ENCODE measurements at regions not wholly inside any gene's neighbourhood (a gene's known extent, or its start where the extent isn't known, plus 50 kb on each side); places are given as distances from the start of the nearest gene placed in this dataset.
A peak's percentile ranks its signal among the peaks of the same experiment; 100 is the strongest.
"Not testable (repeated sequence)": the region's sequence is repeated elsewhere in the genome, so short reads cannot be mapped to it uniquely, and the experiment has no call there.

DNA sequence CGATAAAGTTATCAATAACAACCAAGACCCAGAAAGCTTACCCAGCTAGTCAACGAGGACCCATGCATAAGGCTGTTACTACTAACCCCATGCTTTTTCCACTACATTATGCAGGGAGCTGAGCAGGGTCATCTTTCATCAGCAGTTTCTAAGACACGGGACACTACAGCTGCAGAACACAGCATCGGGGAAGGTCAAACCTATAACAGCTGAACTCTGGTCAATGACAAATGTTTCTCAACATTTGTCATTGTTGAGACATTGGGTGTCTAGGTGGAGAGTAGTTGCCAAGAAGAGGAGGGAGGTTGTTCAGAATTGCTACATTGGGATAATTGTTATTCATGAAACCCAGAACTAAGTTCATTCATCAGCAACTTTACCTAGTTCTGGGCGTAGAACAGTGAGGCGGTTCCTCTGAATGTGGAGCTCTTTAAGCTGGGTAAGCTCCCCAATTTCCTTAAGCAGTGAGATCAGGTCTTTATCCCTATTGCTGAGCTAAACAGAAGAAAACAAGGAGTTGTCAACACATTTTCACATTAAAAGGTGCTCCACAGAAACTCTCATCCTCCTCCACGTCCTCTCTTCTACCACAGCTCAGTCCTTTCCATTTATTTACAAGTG is 105.6 kb downstream of the ZNF22 start:
- DNase-seq (ENCODE audit: extremely low read depth in 1 of 11, low read depth in 9 of 11, low spot score in 4 of 11), result no peak

DNA sequence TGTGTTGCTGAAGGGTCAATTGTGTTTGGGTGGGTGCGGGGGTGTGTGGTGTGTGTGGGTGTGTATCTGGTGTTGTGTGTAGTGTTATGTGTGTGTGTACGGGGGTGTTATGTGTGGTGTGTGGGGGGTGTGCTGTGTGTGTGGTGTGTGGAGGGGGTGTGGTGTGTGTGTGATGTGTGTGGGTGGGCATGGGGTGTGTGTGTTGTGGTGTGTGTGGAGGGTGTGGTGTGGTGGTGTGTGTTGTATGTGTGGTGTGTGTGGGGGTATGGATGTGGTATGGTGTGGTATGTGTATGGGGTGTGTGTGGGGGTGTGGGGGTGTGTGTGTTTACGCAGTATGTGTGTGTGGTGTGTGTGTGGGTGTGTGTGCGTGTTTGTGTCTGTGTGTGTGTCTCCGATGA is 110.8 kb downstream of the ZNF22 start:
- DNase-seq (ENCODE audit: extremely low read depth in 1 of 11, low read depth in 9 of 11, low spot score in 4 of 11), result no peak

DNA sequence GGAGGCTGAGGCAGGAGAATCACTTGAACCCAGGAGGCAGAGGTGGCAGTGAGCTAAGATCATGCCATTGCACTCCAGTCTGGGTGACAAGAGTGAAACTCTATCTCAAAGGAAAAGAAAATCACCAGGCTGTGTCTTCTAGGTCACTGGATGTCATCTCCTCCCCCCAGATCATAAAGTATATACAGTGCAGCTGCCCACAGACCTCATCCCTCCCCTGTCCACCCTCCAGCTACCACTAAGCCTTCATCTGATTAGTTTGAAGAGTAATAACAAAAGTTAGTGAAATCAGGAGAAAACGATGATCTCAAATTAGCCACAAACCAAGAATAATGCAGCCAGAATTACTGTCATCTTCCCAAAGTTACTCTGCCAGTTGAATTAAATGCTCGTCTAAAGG is 117.2 kb downstream of the ZNF22 start:
- not testable (repeated sequence) for DNase-seq (ENCODE audit: extremely low read depth in 1 of 11, low read depth in 9 of 11, low spot score in 4 of 11)

DNA sequence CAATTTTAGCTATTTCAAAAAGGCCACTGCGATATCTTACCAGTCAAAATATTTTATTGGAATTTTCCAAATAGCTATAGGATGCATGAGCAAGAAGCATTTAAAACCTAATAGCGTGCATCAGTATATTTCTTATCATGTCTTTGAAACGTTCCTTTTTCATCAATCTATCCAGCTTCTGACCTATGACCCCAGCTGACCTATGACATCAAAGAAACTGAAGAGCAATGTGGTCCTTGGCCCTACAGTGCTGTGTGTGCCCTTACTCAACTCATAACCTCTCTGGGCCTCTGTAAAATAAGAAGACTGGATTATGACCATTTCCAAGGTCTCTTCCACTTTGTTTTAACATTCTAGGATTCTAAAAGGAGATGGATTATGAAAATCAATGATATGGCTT is 118.2 kb downstream of the ZNF22 start:
- no peak for DNase-seq (ENCODE audit: extremely low read depth in 1 of 11, low read depth in 9 of 11, low spot score in 4 of 11)

DNA sequence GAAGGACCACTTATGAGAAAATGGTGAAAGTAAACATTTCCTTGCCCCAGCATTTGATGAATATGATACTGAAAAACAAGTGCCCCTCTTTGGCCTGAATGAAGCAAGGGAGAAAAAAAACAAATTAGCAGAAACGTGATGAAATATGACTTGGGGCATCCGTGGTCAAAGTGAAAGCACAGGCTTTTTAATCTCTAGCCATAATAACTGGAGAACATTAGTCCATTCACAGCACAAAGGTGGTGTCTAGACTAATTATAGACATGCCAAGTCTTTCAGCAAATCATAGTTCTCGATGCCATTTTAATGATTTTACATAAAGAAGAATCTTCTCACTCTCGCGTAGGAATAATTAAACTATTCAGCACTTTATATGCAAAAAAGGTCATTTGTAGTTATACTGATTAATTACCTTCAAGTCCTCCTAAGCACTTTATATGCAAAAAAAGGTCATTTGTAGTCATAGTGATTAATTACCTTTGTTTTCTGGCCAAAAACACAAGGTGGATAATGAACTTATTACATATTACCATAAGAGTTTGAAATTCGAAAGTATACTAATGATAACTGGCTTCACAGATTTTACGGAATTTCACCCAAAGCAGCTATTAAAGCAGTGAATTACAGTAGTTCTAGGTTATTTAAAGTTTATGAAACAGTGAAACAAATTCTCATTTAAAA is 121.6 kb downstream of the ZNF22 start:
- DNase-seq (ENCODE audit: extremely low read depth in 1 of 11, low read depth in 9 of 11, low spot score in 4 of 11), result not testable (repeated sequence)

DNA sequence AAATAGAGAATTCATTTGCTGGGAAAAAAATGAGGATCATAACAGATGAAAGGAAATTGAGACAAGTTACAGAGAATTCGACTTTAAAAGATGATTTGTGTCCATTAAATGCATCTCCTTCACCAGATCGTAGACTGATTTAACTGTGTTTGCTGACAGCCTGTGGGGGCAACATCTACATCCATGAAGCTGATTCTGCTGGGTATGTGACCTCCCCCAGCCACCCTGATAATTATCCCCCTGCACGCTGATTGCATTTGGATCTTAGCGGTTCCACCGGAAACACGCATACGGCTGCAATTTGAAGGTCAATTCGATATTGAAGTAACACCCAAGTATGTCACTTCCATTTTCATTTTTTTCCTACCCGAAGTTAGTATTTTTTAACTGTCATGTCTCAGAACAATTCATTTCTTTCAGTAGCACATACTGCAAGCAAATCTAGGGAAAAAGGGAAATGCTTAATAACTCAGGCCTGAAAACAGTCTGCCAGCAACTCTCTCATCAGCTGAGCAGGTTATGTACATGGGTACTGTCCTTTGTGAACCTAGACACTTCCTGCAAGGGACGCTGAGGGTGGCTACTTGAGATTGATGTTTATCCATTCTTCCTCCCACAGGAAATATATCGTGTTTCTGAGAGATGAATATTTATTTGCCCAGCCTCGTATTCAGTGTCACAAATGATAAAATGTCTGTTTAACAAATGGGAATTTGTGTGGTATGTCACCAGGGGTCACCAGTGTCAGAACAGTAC is 134.9 kb downstream of the ZNF22 start:
- peak in 1 of 11 donors; percentile 8 for DNase-seq (ENCODE audit: extremely low read depth in 1 of 11, low read depth in 9 of 11, low spot score in 4 of 11)

DNA sequence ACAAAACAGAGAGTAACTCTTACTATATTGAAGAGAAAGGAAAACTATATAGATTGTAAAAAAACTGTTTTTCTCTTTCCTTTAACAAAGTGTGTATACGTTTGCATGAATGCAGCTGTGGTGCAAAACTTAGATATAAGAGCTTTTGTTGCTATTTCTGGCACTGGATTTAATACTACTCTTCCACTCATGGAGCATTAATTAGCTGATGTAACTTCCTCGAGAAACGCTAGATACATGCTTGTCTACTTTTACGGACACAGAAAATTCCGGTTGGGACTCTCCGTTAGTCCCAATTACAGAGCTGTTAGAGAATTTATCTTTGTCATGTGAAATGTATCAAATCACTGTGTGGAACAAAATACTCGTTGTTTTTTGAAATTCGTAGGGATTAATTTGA is 135.5 kb downstream of the ZNF22 start:
- no peak for DNase-seq (ENCODE audit: extremely low read depth in 1 of 11, low read depth in 9 of 11, low spot score in 4 of 11)

DNA sequence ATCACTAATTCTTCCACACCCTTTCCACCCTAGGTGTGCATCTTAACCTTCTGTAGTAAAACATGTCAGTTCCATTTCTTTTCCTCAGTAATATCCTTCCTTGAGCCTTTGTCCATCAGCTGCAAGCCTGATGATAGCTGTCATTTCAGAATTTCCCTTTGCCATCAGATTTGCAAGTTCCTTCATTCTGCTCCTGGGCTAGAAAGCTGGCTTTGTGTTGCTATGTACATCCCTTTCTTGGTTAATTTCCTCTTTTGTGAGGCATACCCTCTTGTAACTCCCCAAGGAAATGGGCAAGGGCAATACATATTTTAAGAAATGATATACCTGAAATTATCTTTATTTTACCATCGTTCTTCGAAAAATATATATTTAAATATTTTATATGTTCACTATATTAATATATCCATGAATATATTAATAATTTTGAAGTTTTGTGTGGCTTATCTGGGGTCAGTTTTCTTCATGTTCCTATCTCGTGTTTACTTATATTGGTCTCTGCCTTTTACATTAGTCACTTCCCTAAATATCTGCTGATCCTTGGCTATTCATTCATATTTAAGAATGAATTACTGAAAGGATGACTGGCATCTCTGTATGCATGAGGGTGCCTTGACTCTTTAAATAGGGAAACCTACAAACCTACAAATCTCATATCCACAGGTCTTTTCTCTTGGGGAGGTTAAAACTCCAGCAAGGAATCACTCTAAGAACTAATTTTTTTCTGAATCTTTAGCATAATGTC is 143.8 kb downstream of the ZNF22 start:
- no peak for DNase-seq (ENCODE audit: extremely low read depth in 1 of 11, low read depth in 9 of 11, low spot score in 4 of 11)

DNA sequence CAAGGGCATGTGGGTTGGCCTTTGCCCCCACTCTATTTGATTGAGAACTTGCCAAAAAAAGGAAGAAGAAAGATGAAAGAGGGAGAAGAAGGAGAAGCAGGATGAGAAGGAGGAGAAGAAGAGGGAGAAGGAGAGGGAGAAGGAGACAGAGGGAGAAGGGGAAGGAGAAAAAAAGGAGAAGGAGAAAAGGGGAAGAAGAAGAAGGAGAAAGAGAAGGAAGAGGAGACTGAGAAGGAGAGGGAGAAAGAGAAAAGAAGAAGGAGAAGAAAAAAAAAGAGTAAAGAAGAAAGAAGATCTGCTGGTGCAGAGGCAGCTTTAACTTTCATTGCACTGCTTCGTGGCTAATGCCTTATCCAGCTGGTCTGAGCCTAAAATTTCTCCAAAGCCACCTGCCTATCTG is 144.4 kb downstream of the ZNF22 start:
- not testable (repeated sequence) for DNase-seq (ENCODE audit: extremely low read depth in 1 of 11, low read depth in 9 of 11, low spot score in 4 of 11)

DNA sequence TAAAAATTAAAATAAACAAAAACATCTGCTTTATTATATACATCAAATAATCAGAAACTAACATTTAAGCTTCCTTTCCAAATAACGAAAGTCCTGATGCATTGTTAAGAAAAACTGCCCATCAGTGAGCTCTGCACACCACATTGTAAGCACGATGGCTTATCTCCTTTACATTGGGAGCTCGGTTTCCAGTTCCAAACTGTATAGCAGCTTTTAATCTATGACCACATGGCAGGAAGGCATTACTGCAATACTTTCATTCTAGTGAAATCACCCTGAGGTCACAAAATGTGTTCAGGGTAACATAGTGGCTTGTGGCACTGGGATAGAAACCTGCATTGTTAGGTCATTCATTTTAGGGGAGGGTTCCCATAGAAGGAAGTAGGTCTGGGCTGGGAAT is 146.3 kb downstream of the ZNF22 start:
- no peak for DNase-seq (ENCODE audit: extremely low read depth in 1 of 11, low read depth in 9 of 11, low spot score in 4 of 11)

DNA sequence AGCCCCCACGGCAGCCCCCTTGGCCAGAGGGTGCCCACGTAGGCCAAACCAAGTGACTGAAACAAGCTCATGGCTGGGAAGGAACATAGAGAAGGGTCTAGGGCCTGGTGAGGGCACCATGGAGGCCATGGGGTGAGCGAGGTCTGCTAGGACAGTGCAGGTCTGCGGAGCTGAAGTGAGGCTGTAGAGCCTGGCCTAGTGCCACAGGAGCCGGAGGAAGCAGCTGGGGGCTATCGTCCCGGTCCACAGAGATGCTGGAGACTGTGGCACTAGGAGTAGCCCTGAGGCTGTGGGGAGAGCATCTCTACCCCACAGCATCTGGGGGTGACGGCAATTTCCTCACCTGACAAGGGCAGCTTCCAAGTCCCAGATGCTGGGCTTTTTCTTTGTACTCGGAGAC is 150.3 kb downstream of the ZNF22 start:
- no peak for DNase-seq (ENCODE audit: extremely low read depth in 1 of 11, low read depth in 9 of 11, low spot score in 4 of 11)

DNA sequence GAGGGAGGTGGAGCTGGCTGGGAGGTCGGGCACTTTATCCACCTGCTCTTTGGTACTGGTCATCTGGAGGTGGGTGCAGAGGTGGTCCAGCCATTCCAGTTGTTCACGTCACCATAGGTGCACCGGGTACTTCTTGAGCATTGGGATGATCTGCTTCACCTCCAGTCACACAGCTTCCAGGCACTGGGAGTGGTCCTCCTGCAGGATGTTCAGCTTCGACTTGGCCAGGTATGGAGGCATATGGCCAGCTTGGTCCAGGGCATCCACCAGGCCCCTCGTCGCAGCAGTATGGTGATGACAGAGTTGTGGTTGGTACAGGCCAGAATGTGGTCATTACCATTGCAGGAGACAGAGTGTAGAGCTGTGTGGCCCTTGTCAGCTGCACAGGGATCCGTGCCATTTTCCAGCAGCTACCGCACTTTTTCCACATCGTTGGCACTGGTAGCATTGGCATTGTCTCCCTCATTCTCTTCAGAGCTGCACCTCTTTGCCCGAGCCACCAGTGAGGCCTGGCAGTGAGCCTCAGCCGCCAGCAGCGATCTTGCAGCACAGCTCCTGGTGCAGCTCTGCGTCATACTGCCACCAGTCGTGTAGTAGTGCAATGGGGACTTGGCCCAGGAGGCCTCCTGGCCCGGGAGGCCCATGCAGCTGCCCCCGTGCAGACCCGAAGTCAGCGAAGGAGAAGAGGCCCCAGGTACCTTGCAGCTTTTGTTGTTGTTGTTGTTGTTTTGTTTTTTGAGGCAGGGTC is 150.9 kb downstream of the ZNF22 start:
- DNase-seq (ENCODE audit: extremely low read depth in 1 of 11, low read depth in 9 of 11, low spot score in 4 of 11), result no peak

DNA sequence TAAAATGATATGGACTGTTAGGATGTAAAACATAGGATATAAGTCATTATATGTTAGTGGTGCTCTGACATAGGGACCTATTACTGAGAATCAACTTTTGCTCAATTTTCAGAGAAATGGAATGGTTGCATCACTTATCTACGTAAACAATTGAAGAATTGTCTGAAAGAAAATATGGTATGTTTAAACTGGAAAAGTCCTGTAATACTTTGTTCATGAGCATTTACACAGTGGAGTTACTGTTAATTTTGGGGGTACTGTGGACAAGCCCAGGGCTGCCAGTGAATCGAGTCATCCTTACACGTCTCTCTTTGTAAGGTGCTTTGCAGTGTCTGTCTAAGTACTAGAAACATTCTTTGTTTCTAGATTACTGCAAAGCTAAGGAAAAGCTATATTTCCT is 152.0 kb downstream of the ZNF22 start:
- DNase-seq (ENCODE audit: extremely low read depth in 1 of 11, low read depth in 9 of 11, low spot score in 4 of 11), result no peak

DNA sequence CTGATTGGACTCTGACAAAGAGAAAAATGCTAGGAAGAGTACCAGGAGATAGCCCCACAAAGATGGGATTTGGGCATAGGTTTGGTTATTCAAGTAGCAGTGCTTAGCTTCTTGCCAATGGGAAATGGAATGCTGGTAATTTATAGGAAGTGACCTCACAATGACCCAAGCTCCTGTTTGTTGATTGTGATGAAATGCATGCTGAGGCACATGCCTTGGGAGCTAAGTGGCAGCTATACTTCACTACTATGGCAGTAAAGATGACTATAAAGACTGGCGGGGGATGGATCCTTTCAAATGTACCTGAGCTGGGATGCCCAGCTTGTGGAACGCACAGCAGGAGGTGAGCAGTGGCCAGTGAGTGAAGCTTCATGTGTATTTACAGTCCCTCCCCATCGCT is 153.8 kb downstream of the ZNF22 start:
- no peak for DNase-seq (ENCODE audit: extremely low read depth in 1 of 11, low read depth in 9 of 11, low spot score in 4 of 11)

DNA sequence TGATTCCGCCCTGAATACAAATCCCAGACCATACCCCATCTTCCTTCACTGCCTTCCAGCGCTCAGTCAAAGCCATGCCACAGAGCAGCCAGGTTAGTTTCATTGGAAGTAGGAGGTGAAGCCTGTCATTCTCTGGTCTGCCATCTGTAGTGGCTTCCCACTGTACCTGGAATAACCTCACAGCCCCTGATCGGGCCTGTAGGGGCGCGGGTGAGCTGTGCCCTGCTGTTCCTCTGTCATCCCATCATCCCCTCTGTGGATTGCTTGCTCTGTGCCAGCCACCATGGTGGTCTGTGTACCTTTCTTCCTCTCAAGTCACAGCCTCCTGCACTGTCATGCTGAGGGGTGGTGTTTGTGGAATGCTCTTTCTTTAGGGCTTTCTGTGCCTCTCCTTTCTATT is 155.1 kb downstream of the ZNF22 start:
- no peak for DNase-seq (ENCODE audit: extremely low read depth in 1 of 11, low read depth in 9 of 11, low spot score in 4 of 11)

DNA sequence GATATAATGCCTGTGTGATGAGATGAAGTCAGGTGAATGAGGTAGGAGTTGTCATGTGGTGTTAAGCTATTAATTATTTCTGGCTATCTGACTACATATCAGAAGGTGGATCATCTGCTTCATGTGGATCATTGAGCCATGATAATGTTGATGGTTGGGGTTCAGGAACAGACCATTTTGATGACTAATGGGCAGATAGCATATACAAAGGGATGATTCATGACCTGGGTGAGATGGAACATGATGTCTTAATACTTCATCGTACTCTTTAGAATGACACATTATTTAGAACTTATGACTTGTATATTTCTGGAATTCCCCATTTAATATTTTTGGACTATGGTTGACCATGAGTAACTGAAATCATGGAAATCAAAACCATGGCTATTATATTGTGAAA is 155.1 kb downstream of the OR13A1 start:
- no peak for DNase-seq (ENCODE audit: extremely low read depth in 1 of 11, low read depth in 9 of 11, low spot score in 4 of 11)

DNA sequence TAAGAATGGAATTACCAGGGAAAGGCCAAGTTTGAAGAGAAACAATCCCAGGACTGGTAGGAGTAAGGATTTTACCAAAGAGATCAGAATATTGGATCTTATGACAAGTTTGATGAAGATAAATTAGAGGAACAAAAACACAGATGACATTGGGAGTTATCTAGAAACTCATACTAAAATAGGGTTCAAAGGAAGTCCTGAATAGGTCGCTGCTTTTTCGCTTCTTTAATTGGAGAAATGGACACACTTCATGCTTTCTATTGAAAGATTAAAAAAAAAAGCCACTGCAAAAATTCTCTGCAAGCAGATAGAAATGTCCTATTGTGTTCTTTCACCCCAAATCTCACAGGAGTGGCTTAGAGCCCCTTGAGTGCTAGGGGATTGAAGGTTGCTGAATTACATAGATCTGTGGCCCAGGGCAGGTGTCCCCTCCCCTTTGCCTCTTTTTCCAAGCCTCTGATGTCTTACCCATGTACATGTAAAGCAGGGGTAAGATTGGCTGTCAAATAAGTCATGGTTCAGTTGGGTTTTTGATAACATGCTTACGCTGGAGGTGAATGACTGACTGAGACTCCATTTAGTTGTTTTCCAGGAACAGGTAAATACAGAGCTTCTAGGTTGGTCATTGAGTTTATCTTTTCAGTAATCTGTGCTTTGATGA is 152.0 kb downstream of the OR13A1 start:
- no peak for DNase-seq (ENCODE audit: extremely low read depth in 1 of 11, low read depth in 9 of 11, low spot score in 4 of 11)

DNA sequence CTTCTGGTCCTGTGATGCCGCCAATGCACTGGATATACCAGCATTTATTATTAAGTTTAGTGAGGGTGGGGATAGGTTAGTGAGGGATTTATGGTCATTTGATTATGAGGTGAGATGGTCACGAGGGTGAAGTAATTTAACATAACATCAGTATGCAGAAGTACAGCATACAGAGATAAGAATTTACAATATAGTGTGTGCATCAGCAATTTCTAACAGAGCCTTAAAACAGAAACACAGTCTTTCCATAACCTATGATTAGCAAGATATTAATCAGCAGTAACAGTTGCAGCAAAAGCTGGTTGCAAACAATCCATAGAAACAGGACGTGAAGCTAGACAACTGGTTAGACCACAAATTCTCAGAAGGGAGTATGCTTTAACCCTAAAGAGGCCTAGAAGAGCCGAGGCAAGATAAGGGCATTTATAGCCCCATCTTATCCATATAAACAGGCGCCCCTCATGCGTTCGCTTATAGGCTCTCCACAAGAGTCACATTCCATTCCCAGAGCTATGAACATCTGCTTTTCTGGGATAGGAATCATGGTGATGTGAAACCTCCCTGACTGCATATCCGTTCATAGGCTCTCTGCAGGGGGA is 139.8 kb downstream of the OR13A1 start:
- DNase-seq (ENCODE audit: extremely low read depth in 1 of 11, low read depth in 9 of 11, low spot score in 4 of 11), result not testable (repeated sequence)

Measured in renal cortex interstitium (tissue), 11 donors.